Hematopoietic multipotent progenitor cell treated with erythropoietin and hydrocortisone succinate and interleukin-3 and kit ligand, for 17 days (in vitro differentiated cells): ENCODE measurements at regions not wholly inside any gene's neighbourhood (a gene's known extent, or its start where the extent isn't known, plus 50 kb on each side); places are given as distances from the start of the nearest gene placed in this dataset.

Experiments used
- DNase-seq: peaks from one replicate; pipeline ENCODE4 v3.0.0-alpha.2; 2015; ENCODE audit warnings: low spot score

DNA sequence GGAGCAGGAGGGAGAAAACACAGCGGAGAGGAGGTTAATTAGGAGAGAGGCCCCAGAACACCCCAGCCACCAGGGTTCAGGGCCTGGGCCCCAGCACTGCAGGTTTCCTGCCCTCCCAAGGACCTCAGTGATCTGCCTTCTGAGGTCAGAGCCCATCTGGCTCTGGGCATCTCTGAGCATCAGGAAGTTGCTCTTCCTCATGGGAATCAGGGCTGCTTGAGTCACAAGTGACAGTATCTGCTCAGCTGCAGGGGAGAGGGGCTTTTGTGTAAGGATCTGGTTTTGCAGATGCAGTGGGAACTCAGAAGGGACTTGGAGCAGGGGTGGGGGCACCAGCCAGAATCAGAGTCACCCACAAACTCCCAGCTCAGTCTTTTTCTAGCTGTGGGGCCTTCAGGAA is 472.1 kb downstream of the PTPRU start:
- no peak for DNase-seq

DNA sequence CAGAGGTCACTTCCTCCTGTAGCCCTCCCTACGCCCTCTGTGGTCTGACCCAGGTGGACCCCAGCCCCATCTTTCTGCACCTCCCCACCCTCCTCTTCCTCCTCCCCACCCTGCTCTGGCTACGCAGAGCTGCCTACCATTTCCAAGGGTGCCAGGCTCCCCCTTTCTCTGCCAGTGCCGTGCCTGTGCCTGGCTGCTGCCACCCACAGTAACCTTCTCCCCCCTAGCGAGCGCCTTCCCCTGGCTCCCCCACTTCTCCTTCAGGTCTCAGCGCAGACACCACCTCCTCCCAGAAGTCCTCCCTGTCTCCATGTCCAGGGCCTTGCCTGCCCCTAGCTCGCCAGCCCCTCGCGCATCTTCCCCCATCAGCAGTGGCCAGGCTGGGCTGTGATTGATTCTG is 471.5 kb downstream of the PTPRU start:
- no peak for DNase-seq

DNA sequence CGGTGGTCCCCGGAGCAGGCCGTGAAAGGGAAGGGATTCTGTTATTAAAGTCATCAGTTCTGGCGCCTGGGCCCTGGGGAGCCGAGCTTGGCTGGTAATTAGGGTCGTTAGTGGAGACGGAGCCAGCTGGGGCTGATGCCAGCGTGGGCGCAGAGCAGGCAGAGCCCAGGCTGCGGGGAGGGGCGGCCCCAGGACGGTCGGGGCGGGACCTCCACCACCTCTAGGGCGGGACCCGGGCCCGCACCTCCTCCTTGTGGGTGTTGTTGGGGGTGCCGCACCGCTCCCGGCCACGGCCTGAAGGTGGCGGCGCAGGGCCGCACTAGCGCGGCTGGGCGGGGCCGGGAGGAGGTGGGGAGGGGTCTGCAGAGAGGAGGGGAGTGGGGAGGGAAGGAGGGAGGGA is 470.6 kb downstream of the PTPRU start:
- DNase-seq = no peak

DNA sequence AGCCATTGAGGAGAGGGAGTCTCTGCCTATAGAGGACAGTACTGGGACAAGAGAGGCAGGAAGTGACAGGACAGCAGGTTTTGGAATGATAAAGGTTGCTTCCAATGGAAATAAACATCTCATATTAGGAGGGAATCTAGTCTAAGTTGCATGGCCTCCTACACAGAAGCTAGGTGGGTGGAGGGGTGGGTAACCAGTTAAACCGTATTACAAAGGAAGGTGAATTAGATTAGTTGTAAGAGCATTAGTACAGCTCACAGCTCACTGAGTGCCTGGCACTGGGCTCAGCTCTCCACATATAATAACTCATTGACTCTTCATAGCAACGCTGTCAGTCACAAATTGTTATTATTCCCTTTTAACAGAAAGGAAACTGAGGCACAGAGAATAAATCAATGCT is 468.1 kb downstream of the PTPRU start:
- DNase-seq = no peak

DNA sequence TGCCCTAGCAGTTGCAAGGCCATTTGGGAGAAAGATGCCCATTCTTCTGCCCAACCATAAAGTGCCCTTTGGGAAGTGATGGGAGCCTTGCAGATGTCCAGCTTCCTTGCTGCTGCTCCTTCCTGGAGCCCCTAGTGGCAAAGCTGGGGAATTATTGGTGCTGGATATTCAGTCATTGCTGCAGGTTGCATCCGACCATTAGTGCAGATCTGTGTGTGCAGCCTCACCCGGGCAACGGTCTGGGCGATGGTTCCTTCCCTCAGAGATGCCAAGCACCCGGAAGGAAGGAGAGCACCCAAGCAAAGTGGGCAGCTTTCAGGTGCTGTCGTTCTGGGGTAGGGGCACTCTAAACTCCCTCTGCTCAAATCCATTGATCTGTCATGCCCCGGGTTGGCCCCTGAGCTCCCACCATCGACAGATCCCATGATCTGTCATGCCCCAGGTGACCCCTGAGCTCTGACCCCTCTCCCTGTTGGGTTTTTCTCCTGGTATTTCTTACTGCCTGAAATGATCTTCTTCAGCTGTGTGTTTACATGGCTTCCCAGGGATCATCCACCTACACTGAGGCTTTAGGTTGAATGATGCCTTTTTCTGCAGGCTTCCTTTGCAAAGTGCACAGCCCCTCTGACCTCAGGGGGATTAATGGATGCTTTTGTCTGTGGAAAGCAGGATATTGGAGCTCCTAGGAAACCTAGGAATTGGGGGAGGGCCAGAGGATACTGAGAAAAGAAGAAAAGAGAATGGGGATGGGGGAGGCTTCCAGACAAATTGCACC is 467.5 kb downstream of the PTPRU start:
- no peak for DNase-seq

DNA sequence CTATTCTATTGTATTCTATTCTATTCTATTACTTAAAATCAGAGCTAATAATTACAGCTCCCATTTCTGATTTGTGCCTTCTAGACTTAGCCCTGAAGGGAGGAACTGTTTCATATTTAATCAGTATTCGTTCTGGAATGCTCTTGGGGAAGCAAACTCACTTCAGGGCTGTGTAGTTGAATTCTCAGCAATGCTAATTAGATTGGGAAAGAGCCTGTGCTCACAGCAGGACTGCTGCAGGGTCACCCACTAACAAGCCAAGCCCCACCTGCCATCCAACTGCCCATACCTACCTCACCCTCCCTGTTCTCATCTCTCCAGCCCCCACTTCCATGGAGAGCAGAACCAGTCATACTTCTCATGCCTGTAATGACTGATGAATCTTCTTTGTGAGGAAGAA is 464.2 kb downstream of the PTPRU start:
- no peak for DNase-seq

DNA sequence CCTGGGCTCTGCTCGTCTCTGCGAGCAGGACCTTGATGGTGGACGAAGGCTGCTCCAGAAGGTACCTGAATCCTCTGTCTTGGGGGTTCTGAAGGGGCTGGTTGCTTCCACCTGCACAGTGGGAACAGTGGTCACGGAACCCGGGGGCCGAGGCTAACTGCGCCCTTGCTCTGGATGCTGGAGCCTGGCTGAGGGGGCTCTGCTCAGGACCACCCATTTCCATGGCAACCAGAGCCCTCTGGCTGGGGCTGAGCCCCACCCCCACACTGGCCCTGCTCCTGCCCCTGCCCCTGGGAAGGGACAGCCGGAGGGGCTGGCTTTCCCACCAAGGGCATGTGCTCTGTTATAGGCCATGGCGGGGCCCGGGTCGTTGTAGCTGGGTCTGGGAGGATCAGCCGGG is 462.3 kb downstream of the PTPRU start:
- no peak for DNase-seq

DNA sequence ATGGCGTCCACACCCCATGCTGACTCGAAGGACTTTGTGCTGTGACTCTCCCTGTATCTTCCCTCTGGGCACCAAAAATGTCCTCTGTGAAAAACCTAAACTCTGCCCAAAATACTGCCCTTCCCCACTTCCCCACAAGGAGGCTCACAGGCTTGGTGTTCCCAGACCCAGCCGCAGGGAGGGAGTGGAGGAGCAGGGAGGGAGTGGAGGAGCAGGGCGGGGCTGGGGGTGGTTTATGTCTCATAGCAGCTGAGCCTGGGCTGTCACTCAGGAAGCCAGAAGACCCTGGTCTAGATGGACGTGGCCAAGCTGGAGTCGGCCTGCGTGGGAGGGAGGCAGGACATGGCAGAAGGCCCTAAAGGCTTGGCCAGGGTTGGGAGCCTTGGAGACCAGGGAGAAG is 461.7 kb downstream of the PTPRU start:
- no peak for DNase-seq

DNA sequence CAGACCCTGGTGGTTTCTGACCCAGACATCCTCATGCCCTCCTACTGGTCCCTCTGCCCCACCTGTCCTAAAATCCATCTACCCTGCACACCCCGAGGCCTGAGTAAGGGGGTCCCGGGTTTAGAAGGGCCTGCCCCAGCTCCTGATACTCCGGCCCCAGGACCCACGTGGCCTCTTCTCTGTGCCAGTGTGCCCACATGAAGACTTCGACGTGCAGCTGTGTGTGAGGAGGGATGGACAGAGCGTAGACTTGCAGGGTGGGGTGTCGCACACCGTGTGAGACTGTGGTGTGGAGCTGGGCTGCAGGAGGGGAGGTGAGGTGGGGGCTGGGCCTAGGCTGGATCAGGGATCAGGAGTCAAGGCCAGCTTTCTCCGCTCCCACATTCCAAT is 461.1 kb downstream of the PTPRU start:
- DNase-seq = no peak

DNA sequence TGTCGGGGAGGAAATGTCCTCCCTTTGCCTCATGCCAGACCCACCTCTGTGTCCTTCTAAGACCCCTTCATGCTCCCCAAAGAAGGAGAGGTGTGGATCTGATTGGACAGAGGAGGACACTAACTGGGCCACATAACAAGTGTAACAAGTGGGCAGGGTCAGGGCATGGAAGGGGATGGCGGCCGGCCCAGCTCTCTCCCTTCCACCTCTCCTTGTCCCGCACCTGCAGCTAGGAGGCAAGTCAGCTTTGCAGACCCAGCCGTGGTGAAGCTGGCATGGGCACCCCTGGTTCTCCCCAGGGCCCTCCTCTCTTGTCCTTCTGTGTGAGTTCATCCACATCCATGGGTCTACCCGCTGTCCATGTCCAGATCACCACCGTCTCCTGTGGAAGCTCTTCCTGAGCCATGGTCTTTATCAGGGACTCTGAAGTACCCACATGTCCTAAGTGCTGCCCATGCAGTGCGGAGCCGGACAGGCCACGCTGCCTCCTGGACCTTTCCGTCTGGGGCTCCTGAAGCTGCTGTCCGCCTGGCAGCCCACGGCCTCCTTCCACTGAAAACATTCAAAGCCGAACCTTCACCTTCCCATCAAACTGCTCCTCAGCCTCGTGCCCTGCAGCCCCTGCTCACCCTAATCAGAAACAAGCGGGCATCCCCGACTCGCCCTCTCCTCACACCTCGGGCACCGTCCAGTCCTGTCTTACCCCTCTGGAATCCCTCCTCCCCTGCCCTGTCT is 460.5 kb downstream of the PTPRU start:
- no peak for DNase-seq

DNA sequence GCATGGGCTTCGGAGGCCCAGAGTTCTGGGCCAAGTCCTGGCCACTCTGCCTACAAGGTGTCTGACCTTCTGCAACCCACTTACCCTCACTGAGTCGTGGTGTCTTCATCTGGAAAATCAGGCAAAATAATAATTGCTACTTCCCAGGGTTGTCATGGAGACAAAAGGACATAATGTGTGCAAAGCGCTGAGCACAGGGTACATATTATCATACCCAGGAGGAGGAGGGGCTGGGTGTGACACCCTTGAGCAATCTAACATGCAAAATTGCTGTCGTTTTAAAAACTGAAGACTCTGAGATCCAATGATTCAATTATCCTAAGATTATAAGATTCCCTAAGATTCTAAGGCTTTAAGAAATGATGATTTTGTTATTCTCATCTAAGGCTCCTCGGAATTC is 459.5 kb downstream of the PTPRU start:
- no peak for DNase-seq

DNA sequence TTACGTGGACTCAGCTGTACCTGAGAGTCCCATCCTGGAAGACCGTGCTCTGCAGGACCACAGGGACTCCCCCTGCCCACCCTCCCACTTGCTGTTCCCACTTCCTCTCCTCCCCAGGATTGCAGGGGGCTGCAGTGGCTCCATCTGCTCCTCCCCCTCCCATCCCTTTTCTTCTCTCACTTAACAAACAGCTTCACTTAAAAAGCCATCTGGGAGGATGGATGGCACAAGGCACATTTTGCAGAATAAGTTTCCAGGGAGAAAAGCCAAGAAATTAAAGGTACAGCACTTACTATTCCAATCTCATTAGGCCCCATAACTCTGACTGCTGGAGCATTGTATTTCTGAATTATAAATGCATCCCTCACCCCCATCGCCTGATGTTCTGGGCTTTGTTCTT is 458.7 kb downstream of the PTPRU start:
- DNase-seq = no peak

DNA sequence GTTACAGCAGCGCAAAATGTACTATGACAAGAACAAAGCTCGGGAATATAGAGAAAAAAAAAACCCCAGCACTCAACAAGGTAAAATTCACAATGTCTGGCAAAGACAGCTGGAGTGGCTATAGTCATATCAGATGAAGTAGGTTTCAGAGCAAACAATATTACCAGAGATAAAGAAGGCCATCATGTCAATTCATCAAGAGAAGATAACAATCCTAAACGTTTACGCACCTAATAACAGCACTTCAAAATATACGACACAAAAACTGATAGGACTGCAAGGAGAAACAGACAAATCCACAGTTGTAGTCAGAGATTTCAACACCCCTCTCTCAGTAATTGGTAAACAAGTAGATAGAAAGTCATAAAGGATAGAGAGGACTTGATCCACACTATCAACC is 455.2 kb downstream of the PTPRU start:
- no peak for DNase-seq

DNA sequence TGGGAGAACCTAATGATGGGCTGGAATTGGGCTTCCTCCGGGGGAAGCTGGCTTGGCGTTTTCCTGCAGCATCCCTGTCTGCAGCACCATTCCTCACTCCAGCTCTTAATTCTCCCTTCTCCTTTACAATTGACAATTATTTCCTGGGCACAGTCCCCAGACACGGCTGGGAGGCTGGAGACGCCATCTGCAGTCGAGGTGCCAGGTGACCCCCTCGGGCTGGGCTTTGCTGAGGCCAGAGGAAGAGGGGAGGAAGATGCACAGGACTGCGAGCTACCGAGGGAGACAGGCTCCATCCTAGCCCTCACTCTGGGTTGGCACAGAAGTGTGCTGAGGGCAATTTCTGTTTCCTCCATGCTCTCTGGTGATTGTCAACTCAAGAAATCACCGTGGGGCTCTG is 453.8 kb downstream of the PTPRU start:
- no peak for DNase-seq

DNA sequence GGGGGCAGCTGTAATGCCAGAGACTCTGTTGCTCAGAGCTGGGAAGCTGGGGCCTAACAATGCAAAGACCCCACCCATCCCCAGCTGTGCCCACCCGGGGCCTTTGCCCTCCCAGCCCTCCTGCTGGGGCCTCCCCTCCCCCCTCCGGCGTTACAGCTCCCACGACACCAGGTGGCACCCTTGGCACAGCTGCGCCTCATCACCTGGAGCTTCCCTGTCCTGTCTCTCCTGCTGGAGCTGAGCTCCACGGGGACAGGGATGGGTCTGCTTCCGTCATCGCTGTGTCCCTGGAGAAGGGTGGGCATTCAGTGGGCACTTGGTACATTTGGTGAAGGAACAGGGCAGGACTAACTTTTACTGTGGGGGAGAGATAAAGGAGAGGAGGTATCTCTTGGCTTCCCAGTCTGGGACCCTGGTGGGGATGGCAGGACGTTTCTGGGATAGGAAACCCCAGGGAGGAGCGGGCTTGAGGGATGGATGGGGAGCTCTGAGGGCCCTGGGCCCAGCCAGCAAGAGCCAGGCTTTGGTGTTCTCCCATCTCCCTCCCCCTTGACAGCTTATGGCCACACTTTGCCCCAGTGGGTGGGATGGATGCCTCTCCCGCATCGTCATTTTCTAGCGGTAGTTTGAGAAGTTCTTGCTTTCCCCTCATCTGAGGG is 453.2 kb downstream of the PTPRU start:
- no peak for DNase-seq

DNA sequence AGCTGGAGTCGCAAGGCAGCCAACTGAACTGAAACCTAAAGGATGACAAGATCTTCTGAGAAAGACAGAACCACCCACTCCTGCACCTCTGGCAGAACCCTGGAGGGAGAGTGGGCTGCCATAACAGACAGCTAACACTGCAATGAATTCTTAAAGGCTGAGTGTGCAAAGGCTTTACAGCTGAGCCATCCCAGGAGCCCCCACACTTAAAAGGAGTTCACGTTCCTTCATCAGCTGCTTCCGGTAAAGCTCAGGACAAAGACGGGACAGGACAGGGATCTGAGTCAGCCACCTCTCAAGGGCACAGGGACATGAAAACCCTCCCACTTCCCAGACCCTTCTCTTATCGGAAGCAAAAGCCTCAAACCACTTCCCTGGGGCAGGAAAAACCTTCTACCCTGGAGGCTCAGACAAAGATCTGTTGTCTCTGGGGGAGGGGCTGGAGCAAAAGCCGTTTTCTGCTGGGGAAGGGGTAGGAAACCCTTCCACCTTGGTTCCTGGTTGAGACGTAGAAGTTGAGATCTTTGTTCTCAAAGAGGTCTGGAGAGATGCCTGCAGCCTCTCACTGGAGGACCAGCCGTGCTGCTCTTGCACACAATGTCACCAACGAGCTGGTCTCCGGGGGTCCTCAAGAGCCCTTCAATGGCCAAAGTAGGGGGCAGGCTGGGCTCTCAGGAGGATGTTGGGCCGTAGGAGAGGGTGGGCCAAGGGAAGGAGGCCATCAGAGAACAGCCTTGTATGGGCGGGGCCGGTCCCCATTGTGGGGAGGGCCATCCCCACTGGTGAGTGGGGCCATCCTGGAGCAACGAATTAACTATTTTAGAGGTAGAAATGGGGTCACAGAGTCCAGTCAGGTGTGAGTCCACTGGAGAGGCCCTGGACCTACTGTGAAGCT is 452.4 kb downstream of the PTPRU start:
- DNase-seq = no peak

DNA sequence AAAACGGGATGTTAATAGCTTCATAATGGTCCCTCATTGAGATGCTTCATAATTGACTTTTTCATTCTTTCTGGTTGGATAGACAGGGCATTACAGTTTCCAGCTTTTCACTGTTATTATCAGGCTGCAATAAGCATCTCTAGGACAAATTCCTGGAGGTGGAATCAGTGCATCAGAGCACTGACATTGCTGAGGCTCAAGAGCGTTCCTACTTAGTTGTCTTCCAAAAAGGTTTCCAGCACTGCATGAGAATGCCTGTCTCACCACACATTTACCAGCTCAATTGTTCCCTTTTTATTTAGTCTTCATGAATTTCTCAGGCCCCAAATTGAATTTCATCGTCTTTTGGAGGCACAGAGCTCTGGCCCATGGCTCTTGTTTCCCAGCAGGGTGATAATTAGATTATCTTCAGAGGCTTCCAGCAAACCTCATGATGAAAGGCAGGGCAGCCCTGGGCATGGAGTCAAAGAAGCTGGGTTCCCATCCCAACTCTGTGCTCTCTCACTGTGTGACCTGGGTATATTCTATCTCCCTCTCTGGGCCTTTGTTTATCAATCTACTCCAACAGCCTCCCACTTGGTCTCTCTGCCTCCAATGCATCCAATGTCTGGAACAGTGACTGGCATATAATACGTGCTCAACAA is 451.4 kb downstream of the PTPRU start:
- no peak for DNase-seq

DNA sequence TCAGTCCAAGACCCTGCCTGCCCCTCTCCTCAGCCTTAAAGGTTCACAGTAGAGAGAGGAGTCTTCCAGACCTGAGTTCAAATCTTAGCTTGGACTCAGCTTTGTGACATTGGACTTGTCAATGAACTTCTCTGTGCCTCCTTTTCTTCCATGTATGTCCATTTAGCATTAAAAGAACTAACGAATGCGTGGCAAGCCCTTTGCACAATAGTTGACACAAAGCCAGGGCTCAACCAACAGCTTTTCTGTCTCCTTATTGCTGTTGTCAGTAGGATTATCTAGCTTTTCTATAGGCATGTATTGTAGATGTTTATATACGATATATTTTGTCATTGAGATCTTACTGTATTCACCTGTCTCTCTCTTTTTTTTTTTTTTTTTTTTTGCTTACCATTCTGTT is 450.8 kb downstream of the PTPRU start:
- DNase-seq = no peak

DNA sequence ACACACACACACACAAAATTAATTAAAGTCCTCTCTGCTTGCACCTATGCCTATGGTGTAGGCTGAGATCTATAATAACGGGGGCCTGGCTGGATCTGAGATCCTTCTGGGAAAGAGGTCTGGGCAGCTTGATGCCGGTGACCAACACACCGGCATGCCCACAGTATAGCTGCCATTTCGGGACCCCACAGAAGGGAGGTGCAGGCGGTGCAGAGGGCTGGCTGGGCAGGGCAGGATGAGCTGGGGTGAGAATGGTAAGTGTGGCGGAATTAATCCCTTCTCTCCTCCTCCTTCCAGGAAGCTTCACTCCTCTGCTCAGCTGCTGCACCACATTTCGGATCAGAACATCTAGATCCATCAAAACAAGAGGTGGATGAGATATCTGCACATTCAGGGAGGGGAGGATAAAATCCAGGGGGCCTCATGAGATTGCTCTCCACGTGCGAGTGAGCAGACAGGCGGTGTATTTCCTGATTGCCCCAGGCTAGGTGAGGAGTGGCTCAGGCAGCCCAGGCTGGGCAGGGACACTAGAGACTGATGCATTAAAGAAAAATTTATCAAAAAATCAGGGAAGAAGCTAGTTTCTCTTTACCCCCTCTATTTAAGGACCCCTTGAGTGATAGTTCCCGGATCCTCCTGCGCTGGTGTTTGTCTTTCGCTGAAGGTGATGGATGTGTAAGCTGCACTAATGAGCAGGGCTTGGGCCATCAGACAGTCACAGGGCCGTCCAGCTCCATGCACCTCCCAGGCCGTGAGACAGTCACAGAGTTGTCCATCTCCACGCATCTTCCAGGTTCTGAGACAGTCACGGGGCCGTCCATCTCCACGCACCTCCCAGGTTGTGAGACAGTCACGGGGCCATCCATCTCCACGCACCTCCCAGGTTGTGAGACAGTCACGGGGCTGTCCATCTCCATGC is 449.9 kb downstream of the PTPRU start:
- no peak for DNase-seq

DNA sequence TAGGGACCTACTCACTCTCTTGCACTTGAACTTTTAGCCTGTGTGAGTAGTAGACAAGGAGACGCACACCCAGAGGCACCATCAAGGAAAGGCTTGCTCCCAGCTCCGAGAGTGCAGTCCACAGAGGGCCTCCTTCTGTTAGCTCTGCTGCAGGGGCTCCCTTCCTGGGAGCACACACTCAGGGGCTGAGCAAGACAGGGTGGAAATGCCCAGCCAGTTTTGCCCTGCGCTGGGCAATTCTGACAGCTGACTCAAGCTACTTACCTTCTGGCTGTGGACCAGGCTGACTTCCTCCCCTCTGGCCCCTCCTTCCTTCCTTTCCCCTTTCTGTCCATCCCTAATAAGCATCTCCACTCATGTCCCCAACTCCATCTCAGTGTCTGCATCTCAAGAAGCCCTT is 449.1 kb downstream of the PTPRU start:
- no peak for DNase-seq

DNA sequence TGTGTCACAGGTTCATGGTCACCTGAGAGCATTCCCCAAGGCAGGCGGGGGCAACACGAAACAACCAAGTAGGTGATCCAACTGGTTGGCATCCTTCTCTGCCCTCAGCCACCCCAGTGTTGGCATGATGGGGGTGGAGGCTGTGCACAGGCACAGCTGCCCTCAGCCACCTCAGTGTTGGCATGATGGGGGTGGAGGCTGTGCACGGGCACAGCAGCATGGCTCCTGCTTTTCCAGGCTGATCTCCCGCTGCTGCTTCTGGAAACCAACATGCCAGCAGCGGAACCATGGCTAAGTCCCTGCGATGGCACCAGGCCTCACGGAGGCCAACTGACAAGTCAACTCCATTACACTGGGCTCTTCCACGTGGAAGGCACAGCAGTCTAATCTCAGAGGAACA is 447.8 kb downstream of the PTPRU start:
- DNase-seq = no peak
